Astrocyte (in vitro differentiated cells and primary cell): ENCODE measurements at regions not wholly inside any gene's neighbourhood (a gene's known extent, or its start where the extent isn't known, plus 50 kb on each side); places are given as distances from the start of the nearest gene placed in this dataset.

Source experiments
- DNase-seq: peaks from one replicate; pipeline ENCODE4 v3.0.0-alpha.2; 2010; ENCODE audit warnings: low read depth
- FAIRE-seq: peaks from 2 replicates; lab custom pipeline; 2011; peaks lifted over from hg19 to GRCh38; lab: Jason Lieb, UNC
- H2AFZ ChIP-seq: 2 replicates; pipeline ENCODE4 v1.6.0; 2012; ENCODE audit warnings: low read depth, low read length, inconsistent platforms
- H3K27ac ChIP-seq: 2 replicates; pipeline ENCODE4 v1.5.1; 2011; ENCODE audit warnings: low read depth, low read length, inconsistent platforms
- H3K27me3 ChIP-seq: 2 replicates; pipeline ENCODE4 v1.6.0; 2011; ENCODE audit warnings: low read length, inconsistent platforms; ENCODE audit not compliant: insufficient read depth
- H3K36me3 ChIP-seq: 2 replicates; pipeline ENCODE4 v1.5.1; 2011; ENCODE audit warnings: low read length, inconsistent platforms; ENCODE audit not compliant: insufficient read depth
- H3K4me1 ChIP-seq: 2 replicates; pipeline ENCODE4 v1.5.1; 2011; ENCODE audit warnings: low read length, inconsistent platforms; ENCODE audit not compliant: insufficient read depth
- H3K4me2 ChIP-seq: 2 replicates; pipeline ENCODE4 v1.6.0; 2012; ENCODE audit warnings: low read length, inconsistent platforms
- H3K4me3 ChIP-seq: 2 replicates; pipeline ENCODE4 v1.5.1; 2011; ENCODE audit warnings: low read depth, mild to moderate bottlenecking, low read length, inconsistent platforms; ENCODE audit not compliant: insufficient read depth
- H3K79me2 ChIP-seq: 2 replicates; pipeline ENCODE4 v1.6.0; 2012; ENCODE audit warnings: mild to moderate bottlenecking, low read length, inconsistent platforms; ENCODE audit not compliant: insufficient read depth
- H3K9ac ChIP-seq: 2 replicates; pipeline ENCODE4 v1.6.0; 2012; ENCODE audit warnings: mild to moderate bottlenecking, low read length, inconsistent platforms
- H3K9me3 ChIP-seq: 2 replicates; pipeline ENCODE4 v1.5.1; 2012; ENCODE audit warnings: low read depth, mild to moderate bottlenecking, low read length, inconsistent platforms; ENCODE audit not compliant: insufficient read depth
- H4K20me1 ChIP-seq: 2 replicates; pipeline ENCODE4 v1.6.0; 2012; ENCODE audit warnings: low read length, inconsistent platforms; ENCODE audit not compliant: insufficient read depth
- H3K27ac Mint-ChIP-seq: one replicate; pipeline ENCODE4 v1.8.0; 2021; ENCODE audit warnings: mild to moderate bottlenecking, mixed read lengths; ENCODE audit not compliant: unreplicated experiment
- H3K27me3 Mint-ChIP-seq: one replicate; pipeline ENCODE4 v1.8.0; 2021; ENCODE audit warnings: low read depth, mixed read lengths; ENCODE audit not compliant: unreplicated experiment
- H3K36me3 Mint-ChIP-seq: one replicate; pipeline ENCODE4 v1.8.0; 2021; ENCODE audit warnings: low read depth, mixed read lengths; ENCODE audit not compliant: unreplicated experiment
- H3K4me1 Mint-ChIP-seq: one replicate; pipeline ENCODE4 v1.8.0; 2021; ENCODE audit warnings: low read depth, mixed read lengths; ENCODE audit not compliant: unreplicated experiment
- H3K4me3 Mint-ChIP-seq: one replicate; pipeline ENCODE4 v1.8.0; 2021; ENCODE audit warnings: mild to moderate bottlenecking, moderate library complexity, mixed read lengths; ENCODE audit not compliant: unreplicated experiment
- H3K9me3 Mint-ChIP-seq: one replicate; pipeline ENCODE4 v1.8.0; 2021; ENCODE audit warnings: mild to moderate bottlenecking, mixed read lengths; ENCODE audit not compliant: unreplicated experiment
- EZH2 ChIP-seq: IDR thresholded peaks from 2 replicates; pipeline ENCODE4 v1.6.1; 2012; ENCODE audit warnings: mild to moderate bottlenecking, low read length, inconsistent platforms; ENCODE audit not compliant: insufficient read depth
- TF ChIP-seq, protein P1 (sequence below): IDR thresholded peaks from 2 replicates; pipeline ENCODE4 v1.5.1; 2011; ENCODE audit warnings: low read depth, mild to moderate bottlenecking, inconsistent platforms, low read length, moderate library complexity; ENCODE audit not compliant: insufficient read depth

DNA sequence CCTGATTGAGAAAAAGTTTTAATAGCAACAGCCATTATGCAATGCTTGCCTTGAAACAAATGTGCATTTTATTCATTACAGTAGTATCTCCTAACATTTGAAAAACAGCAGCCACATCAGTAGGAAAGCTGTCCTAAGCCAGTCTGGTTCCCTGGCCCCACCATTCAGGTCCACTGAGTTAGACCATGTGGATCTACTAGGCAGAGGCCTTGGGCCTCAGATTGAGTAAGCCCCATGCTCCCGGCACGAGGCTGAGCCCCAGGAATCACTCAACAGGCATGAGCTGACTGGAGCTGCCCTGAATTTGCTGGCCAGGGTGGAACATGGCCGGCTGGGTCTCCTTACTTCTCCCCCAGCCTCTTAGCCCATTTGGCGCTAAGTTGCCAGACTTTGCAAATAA lies 103.4 kb downstream of the ZFP36L2 start:
- Histone ChIP-seq H3K36me3 (no peaks in the 10 kb centered on the region), H3K4me2 (no peak overlapping the region), H3K4me1 (no peaks in the 10 kb centered on the region), H3K4me3 (no peak overlapping the region), H4K20me1 (no peaks in the 10 kb centered on the region), H3K27ac (no peak overlapping the region), H3K9me3 (no peaks in the 10 kb centered on the region), H3K27me3 (no peaks in the 10 kb centered on the region), H3K79me2 (no peaks in the 10 kb centered on the region), H3K9ac (no peak overlapping the region), H2AFZ (no peak overlapping the region)
- H3K27me3 Mint-ChIP-seq: peaks cover 20% of the 10 kb centered on the region
- DNase-seq (no peak), FAIRE-seq (no peak)
- TF ChIP-seq, protein P1, sequence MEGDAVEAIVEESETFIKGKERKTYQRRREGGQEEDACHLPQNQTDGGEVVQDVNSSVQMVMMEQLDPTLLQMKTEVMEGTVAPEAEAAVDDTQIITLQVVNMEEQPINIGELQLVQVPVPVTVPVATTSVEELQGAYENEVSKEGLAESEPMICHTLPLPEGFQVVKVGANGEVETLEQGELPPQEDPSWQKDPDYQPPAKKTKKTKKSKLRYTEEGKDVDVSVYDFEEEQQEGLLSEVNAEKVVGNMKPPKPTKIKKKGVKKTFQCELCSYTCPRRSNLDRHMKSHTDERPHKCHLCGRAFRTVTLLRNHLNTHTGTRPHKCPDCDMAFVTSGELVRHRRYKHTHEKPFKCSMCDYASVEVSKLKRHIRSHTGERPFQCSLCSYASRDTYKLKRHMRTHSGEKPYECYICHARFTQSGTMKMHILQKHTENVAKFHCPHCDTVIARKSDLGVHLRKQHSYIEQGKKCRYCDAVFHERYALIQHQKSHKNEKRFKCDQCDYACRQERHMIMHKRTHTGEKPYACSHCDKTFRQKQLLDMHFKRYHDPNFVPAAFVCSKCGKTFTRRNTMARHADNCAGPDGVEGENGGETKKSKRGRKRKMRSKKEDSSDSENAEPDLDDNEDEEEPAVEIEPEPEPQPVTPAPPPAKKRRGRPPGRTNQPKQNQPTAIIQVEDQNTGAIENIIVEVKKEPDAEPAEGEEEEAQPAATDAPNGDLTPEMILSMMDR: no peak
- TF ChIP-seq EZH2: no peak
- peaks cover 3% of the 10 kb centered on the region for H3K4me1 Mint-ChIP-seq
- no peak overlapping the region for H3K4me3 Mint-ChIP-seq
- H3K27ac Mint-ChIP-seq: no peak overlapping the region
- H3K36me3 Mint-ChIP-seq: no peaks in the 10 kb centered on the region
- H3K9me3 Mint-ChIP-seq: peaks cover 6% of the 10 kb centered on the region

- no peaks in the 10 kb centered on the region for H3K27me3 ChIP-seq
- no peak overlapping the region for H3K4me2 ChIP-seq
- H3K4me3 ChIP-seq: no peak overlapping the region
- H3K9me3 Mint-ChIP-seq: peaks cover 6% of the 10 kb centered on the region
- H3K27me3 Mint-ChIP-seq: peaks cover 20% of the 10 kb centered on the region
- FAIRE-seq (no peak), DNase-seq (no peak)
- TF ChIP-seq, protein P1: no peak
- TF ChIP-seq EZH2: no peak
- H3K36me3 ChIP-seq: no peaks in the 10 kb centered on the region
- H3K36me3 Mint-ChIP-seq: no peaks in the 10 kb centered on the region
- no peaks in the 10 kb centered on the region for H3K9me3 ChIP-seq
- H3K79me2 ChIP-seq: no peaks in the 10 kb centered on the region
- no peak overlapping the region for H2AFZ ChIP-seq
- no peak overlapping the region for H3K27ac Mint-ChIP-seq
- H3K4me1 Mint-ChIP-seq: peaks cover 3% of the 10 kb centered on the region
- H3K4me3 Mint-ChIP-seq: no peak overlapping the region
- no peaks in the 10 kb centered on the region for H3K4me1 ChIP-seq
- no peak overlapping the region for H3K27ac ChIP-seq
- no peaks in the 10 kb centered on the region for H4K20me1 ChIP-seq
- H3K9ac ChIP-seq: no peak overlapping the region
Observed at GRCh38 chr2:43121580-43122314, 104.7 kb downstream of the ZFP36L2 start.

DNA sequence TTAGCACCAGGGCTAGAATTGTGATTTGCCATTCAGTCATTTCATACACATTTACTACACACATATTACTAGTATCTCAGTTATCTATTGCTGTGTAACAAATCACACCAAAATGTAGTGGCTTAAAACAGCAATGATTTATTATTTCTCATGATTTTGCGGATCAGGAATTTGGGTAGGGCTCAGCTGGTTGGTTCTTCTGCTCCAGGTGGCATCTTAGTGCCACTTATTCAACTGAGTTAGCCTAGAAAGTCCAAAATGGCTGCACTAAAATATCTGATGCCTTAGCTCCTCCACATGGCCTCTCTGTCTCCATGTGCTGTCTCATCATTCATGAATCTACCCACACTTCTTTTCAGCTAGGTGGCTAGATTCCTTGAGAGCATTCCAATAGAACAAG lies 107.1 kb downstream of the ZFP36L2 start:
- Histone ChIP-seq H3K9ac (no peak overlapping the region), H3K36me3 (no peaks in the 10 kb centered on the region), H3K4me1 (no peaks in the 10 kb centered on the region), H4K20me1 (no peaks in the 10 kb centered on the region), H3K9me3 (no peaks in the 10 kb centered on the region), H2AFZ (no peak overlapping the region), H3K27ac (no peak overlapping the region), H3K27me3 (no peaks in the 10 kb centered on the region), H3K79me2 (no peaks in the 10 kb centered on the region), H3K4me3 (no peak overlapping the region), H3K4me2 (no peak overlapping the region)
- Mint-ChIP-seq H3K27me3 (peaks cover 18% of the 10 kb centered on the region), H3K36me3 (no peaks in the 10 kb centered on the region), H3K4me3 (no peak overlapping the region), H3K4me1 (peaks cover under 1% of the 10 kb centered on the region), H3K9me3 (peaks cover 6% of the 10 kb centered on the region), H3K27ac (no peak overlapping the region)
- DNase-seq: no peak
- no peak for FAIRE-seq
- no peak for TF ChIP-seq EZH2
- TF ChIP-seq, protein P1: no peak
